ENCODE measurements at regions not wholly inside any gene's neighbourhood (a gene's known extent, or its start where the extent isn't known, plus 50 kb on each side); places are given as distances from the start of the nearest gene placed in this dataset.

DNA sequence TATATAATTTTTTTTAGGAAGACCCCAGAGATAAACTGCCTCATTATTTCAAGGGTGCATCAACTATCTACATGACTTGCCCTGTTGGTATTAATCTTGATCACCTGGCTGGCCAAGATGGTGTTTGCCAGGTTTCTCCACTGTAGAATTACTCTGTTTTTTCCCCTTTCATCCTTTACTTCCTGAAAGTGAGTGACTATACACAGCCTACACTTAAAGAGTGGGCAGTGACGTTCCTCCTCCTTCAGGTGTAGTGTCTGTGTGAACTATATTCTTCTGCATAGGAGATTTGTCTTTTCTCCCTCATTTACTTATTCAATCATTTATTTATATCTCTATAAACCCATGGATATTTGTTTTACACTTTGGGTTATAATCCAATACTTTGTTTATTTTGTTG is 246.7 kb downstream of the IRF8 start:
- TF ChIP-seq CTCF (conservative IDR thresholded peaks at IDR 0.05) (no peak), EZH2 (IDR thresholded peaks at IDR 0.05; ENCODE audit: low read depth) (no peak)

Measured in PC-9 (cell line).